Activated CD4-positive, alpha-beta memory T cell treated with anti-CD3 and anti-CD28 coated beads for 36 hours (primary cell): ENCODE measurements at regions not wholly inside any gene's neighbourhood (a gene's known extent, or its start where the extent isn't known, plus 50 kb on each side); places are given as distances from the start of the nearest gene placed in this dataset.
"Not testable (repeated sequence)": the region's sequence is repeated elsewhere in the genome, so short reads cannot be mapped to it uniquely, and the experiment has no call there.

Experiments used
- CTCF ChIA-PET: fragments of 350-600 bp; sonication (Branson Sonifier 250); formaldehyde crosslinking; loops from one replicate; lab custom pipeline; 2021; ENCODE audit warnings: antibody characterized with exemption, inconsistent platforms; lab: Charles Lee
- POLR2A ChIA-PET: fragments of 350-600 bp; sonication (Branson Sonifier 250); formaldehyde crosslinking; loops from one replicate; lab custom pipeline; 2021; ENCODE audit warnings: antibody characterized with exemption; lab: Charles Lee
- DNase-seq: peaks from one replicate; pipeline ENCODE4 v3.0.0-alpha.2; 2020
- H3K27ac Mint-ChIP-seq: one replicate; pipeline ENCODE4 v1.8.0; 2021; ENCODE audit warnings: mixed read lengths
- H3K27me3 Mint-ChIP-seq: one replicate; pipeline ENCODE4 v1.8.0; 2021; ENCODE audit warnings: mixed read lengths
- H3K36me3 Mint-ChIP-seq: one replicate; pipeline ENCODE4 v1.8.0; 2021; ENCODE audit warnings: mixed read lengths
- H3K4me1 Mint-ChIP-seq: one replicate; pipeline ENCODE4 v1.8.0; 2021; ENCODE audit warnings: low read depth, mixed read lengths
- H3K4me3 Mint-ChIP-seq: one replicate; pipeline ENCODE4 v1.8.0; 2021; ENCODE audit warnings: mild to moderate bottlenecking, mixed read lengths
- H3K9me3 Mint-ChIP-seq: one replicate; pipeline ENCODE4 v1.8.0; 2021; ENCODE audit warnings: mixed read lengths
- intact Hi-C: fragments of 100-400 bp; cut with micrococcal nuclease; formaldehyde crosslinking; loops from one replicate; pipeline ENCODE4 v1.15.1; 2023

DNA sequence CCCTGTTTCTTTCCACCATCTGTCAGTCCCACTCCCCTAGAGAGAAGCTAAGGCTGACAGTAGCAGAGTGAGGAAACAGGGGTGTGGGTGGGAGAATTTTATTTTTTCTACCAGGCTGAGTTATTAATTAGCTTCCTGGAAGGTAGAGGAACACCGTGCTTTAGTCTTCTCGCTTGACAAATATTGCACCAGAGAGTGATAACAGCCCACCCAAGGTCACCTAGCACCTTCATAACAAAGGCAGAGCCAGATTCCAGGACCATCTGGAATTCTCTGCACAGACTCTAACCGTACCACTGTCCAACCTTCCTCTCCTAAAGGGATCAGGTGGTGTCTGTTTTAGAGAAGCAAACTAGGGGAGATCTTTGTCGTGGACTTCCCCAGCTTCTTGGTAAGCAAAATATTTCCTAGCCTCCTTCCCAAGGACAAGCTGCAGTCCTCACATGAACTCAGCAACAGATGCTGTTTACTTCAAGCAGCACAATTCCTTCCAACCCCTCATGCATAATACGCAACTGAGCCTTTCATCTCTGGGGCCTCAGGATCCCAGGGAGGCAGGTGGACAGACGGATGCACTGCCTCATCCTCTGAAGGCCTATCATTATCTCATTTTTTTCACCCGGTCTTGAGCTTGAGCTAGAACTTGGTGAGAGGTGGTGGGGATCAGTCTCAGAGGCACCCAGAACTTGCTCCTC is 308.7 kb upstream of the BRINP1 start:
- Mint-ChIP-seq H3K27me3 (no peaks in the 10 kb centered on the region), H3K27ac (no peak overlapping the region), H3K36me3 (no peaks in the 10 kb centered on the region), H3K9me3 (no peaks in the 10 kb centered on the region), H3K4me3 (no peak overlapping the region), H3K4me1 (no peaks in the 10 kb centered on the region)
- intact Hi-C loops: no loop called here
- POLR2A ChIA-PET: no interaction called here
- DNase-seq: no peak
- CTCF ChIA-PET: no interaction called here

DNA sequence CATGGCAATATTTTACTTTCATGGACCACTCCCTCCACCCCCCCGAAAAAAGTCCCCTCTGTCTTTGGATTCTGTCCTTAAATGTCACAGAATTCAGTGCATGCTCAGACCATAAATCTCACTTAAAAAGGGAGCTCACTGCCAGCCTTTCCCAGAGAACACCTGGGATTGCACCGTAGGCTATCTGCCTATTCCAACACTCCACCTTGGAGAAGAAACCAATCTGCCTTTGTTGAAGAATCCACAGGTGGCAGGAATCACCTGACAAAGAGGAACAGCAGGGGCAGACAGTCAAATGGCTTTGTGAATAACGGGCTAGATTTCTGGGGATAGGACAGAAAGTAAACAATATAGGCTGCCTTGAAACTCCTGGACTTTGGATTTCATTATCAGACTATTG is 306.7 kb upstream of the BRINP1 start:
- no peaks in the 10 kb centered on the region for H3K36me3 Mint-ChIP-seq

DNA sequence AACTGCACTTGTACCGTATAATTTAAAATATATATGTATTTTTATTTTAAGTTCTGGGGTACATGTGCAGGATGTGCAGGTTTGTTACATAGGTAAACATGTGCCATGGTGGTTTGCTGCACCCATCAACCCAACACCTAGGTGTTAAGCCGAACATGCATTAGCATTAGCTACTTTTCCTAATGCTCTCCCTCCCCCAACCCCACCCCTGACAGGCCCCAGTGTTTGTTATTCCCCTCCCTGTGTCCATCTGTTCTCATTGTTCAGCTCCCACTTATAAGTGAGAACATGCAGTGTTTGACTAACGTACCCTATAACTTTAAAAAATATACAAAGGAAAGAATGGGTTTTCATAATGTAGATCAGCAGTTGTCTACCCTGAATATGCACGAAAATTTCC is 303.5 kb upstream of the BRINP1 start:
- DNase-seq, H3K27ac Mint-ChIP-seq, POLR2A ChIA-PET, H3K9me3 Mint-ChIP-seq, H3K4me1 Mint-ChIP-seq, H3K36me3 Mint-ChIP-seq, H3K27me3 Mint-ChIP-seq, H3K4me3 Mint-ChIP-seq, CTCF ChIA-PET, intact Hi-C loops: not testable (repeated sequence)

More for the DNA sequence above, 306.7 kb upstream of the BRINP1 start:
- ChIA-PET POLR2A (no interaction called here), CTCF (no interaction called here)
- DNase-seq: no peak
- Mint-ChIP-seq H3K4me3 (no peak overlapping the region), H3K9me3 (no peaks in the 10 kb centered on the region), H3K4me1 (no peaks in the 10 kb centered on the region), H3K27ac (no peak overlapping the region), H3K27me3 (no peaks in the 10 kb centered on the region)
- intact Hi-C loops: no loop called here

DNA sequence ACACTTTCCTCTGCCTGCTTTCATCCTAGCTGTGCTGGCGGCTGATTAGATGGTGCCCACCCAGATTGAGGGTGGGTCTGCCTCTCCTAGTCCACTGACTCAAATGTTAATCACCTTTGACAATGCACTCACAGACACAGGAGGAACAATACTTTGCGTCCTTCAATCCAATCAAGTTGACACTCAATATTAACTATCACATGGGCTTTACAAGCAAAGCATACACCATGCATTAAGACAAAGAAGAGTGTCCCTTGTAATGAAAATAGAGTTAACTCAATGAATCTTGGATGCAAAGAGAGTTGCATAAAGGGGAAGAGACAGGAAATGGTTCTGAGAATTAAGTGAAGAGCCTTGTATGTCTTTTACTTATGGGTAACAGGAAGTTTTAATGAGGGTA is 298.7 kb upstream of the BRINP1 start:
- ChIA-PET POLR2A (no interaction called here), CTCF (no interaction called here)

DNA sequence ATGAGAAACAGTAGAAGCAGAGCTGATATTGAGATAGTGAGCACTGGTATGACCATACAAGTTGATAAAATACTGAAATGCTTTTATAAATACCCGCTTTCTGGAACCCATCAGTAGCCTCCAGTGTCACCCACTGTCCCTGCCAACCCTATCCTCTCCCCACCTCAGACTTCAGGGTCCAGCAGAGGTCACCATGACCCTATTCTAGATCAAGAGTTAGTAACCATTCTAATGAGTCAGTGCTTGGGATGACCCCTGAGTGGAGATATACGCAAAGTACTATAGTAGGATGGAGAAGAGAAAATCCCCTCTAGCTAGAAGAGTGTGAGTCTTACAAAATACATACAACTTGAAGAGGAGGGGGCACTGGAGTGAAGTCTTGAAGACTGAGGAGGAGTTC is 297.9 kb upstream of the BRINP1 start:
- CTCF ChIA-PET: no interaction called here
- DNase-seq: no peak
- H3K4me1 Mint-ChIP-seq: no peaks in the 10 kb centered on the region
- POLR2A ChIA-PET: no interaction called here
- H3K36me3 Mint-ChIP-seq: no peaks in the 10 kb centered on the region
- H3K27me3 Mint-ChIP-seq: no peaks in the 10 kb centered on the region
- H3K4me3 Mint-ChIP-seq: no peak overlapping the region
- H3K9me3 Mint-ChIP-seq: no peaks in the 10 kb centered on the region
- intact Hi-C loops: no loop called here
- H3K27ac Mint-ChIP-seq: no peak overlapping the region

More for the DNA sequence above, 298.7 kb upstream of the BRINP1 start:
- H3K4me3 Mint-ChIP-seq: no peak overlapping the region
- no peaks in the 10 kb centered on the region for H3K9me3 Mint-ChIP-seq
- intact Hi-C loops: no loop called here
- no peaks in the 10 kb centered on the region for H3K4me1 Mint-ChIP-seq
- no peaks in the 10 kb centered on the region for H3K36me3 Mint-ChIP-seq
- H3K27me3 Mint-ChIP-seq: no peaks in the 10 kb centered on the region
- DNase-seq: no peak
- H3K27ac Mint-ChIP-seq: no peak overlapping the region

DNA sequence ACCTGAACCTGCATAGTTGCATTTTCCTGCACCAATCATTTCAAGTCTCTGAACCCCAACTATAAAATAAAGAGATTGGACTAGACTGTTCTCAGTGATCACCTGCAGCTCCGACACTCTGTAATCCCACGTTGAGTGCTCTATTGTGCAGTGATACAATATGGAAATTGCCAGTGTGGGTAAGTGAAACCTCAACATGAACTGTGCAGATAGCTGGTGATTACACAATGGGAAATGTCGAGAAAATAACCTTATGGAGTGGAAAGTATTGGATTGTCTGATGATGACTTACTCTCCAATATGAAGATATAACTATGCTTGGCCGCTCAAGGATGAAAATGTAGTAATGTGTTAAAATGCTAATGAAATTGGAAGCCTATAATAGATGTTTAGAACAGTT is 293.1 kb upstream of the BRINP1 start:
- no peak for DNase-seq
- Mint-ChIP-seq H3K27me3 (no peaks in the 10 kb centered on the region), H3K4me1 (no peaks in the 10 kb centered on the region), H3K36me3 (no peaks in the 10 kb centered on the region), H3K9me3 (no peaks in the 10 kb centered on the region), H3K4me3 (no peak overlapping the region), H3K27ac (no peak overlapping the region)
- CTCF ChIA-PET: no interaction called here
- POLR2A ChIA-PET: no interaction called here
- intact Hi-C loops: no loop called here

DNA sequence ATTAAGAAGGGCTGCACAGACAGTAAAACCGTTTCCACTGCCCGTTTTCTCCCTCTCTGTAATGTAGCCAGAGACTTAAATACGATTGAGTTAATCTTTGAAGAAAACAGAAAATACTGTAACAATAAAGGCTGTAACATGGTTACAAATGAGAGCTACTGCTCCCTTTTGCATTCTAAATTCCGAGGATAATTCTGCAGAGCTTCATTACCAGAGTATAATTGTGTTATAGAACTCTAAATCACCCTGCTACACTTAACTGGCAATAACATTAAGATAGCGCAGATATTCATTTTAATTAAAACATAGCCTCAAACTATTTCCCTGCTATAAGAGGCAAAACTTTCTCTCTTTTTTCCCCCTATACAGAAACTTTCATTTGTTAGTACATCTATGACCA is 283.7 kb upstream of the BRINP1 start:
- H3K9me3 Mint-ChIP-seq: no peaks in the 10 kb centered on the region
- H3K4me1 Mint-ChIP-seq: no peaks in the 10 kb centered on the region
- DNase-seq: no peak
- no peaks in the 10 kb centered on the region for H3K36me3 Mint-ChIP-seq
- H3K4me3 Mint-ChIP-seq: no peak overlapping the region
- no peaks in the 10 kb centered on the region for H3K27me3 Mint-ChIP-seq
- ChIA-PET CTCF (no interaction called here), POLR2A (no interaction called here)
- no peak overlapping the region for H3K27ac Mint-ChIP-seq
- intact Hi-C loops: no loop called here

DNA sequence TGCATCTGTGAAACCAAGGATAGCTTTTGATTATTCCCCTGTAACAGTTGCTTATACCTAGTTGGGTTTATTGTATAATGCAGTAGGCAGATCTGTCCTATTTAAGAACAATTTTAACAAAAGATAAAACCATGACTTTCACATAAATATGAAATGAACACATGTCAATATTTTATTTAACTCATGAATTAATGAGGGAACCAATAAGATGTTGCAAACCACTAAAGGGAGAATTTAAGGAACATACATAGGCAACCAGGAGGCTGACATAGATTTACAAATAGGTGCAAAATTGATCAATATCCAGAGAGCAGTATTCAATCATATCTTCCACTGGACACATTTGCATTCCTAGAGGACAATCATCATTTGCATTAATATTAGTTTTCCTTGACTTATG is 280.0 kb upstream of the BRINP1 start:
- Mint-ChIP-seq H3K27me3 (no peaks in the 10 kb centered on the region), H3K4me3 (no peak overlapping the region), H3K36me3 (no peaks in the 10 kb centered on the region), H3K9me3 (peaks cover 3% of the 10 kb centered on the region), H3K27ac (no peak overlapping the region), H3K4me1 (no peaks in the 10 kb centered on the region)
- ChIA-PET CTCF (no interaction called here), POLR2A (no interaction called here)
- no peak for DNase-seq
- intact Hi-C loops: no loop called here

DNA sequence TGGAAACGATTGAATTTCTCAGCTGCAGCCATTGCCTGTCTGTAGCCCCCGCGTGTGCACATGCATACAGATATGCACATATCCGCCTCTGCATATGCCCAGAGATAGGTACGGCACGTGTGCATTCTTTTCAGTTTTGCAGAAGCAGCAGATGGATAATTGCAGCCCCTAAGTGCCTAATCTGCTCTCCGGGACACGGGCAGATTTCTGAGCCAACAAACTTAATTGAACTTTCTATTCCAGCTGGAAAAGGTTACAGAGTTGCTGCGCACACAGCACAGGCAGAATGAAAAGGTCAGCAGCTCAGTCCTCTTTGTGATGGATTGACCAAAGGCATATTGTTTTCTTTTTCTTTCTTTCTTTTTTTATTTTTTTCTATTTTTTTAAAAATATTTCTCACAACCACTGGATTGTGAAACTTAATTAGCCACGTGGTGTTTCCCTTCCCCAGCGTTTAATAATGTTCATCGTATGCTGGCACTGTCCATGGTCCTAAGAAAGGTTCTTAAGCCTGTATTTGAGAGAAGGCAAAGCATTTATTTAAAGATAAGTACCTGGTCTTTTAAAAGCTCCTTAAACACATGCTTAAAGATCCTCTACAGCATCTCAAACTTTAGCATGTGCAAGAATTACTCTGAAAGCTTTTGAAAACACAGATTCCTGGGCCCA is 270.2 kb upstream of the BRINP1 start:
- Mint-ChIP-seq H3K27ac (no peak overlapping the region), H3K27me3 (no peaks in the 10 kb centered on the region), H3K9me3 (peaks cover 6% of the 10 kb centered on the region), H3K36me3 (no peaks in the 10 kb centered on the region), H3K4me3 (no peak overlapping the region), H3K4me1 (no peaks in the 10 kb centered on the region)
- intact Hi-C loops: no loop called here
- no peak for DNase-seq
- CTCF ChIA-PET: no interaction called here
- POLR2A ChIA-PET: no interaction called here

DNA sequence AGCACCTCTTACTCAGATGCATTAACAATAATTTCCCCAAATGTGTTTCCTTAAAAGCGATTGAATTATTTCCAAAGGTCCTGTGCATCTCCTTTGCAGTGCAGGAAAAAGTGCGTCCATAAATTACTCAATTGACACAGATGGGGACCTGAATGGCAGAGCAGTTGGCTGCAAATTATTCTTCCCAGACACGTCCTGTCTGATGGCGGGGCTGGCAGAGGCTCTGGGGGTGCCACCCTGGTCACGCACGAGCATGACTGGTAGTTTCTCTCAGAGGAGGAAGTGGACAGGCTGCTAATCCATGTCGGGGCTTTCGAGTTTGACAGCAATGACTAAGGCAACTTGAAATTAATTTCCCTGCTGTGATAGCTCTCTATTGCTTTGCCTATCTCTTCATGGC is 264.8 kb upstream of the BRINP1 start:
- Mint-ChIP-seq H3K9me3 (peaks cover 6% of the 10 kb centered on the region), H3K36me3 (no peaks in the 10 kb centered on the region), H3K27me3 (no peaks in the 10 kb centered on the region), H3K4me1 (no peaks in the 10 kb centered on the region), H3K27ac (no peak overlapping the region), H3K4me3 (no peak overlapping the region)
- ChIA-PET POLR2A (no interaction called here), CTCF (no interaction called here)
- no peak for DNase-seq
- intact Hi-C loops: no loop called here

DNA sequence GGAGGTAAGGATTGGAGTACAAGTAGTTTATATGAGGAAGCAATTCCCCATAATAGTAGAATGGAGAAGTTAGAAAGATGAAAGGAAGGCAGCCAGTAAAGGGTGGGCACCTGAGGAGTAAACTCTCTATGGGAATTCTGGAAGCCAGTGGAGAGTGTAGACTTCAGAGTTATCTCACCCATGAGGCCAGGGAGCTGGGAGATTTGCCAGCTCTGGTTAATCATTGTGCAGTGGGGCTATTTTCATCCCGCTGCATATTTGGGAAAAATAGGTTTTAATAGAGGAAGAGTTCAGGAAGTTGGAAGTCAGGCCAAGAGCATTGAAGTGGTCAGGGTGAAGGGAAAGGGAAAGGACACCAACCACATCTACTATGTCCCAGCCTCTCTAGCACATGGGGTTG is 242.3 kb upstream of the BRINP1 start:
- Mint-ChIP-seq H3K36me3 (no peaks in the 10 kb centered on the region), H3K9me3 (peaks cover 2% of the 10 kb centered on the region), H3K4me1 (no peaks in the 10 kb centered on the region), H3K4me3 (no peak overlapping the region), H3K27me3 (no peaks in the 10 kb centered on the region), H3K27ac (no peak overlapping the region)
- CTCF ChIA-PET: no interaction called here
- intact Hi-C loops: no loop called here
- POLR2A ChIA-PET: no interaction called here
- no peak for DNase-seq

DNA sequence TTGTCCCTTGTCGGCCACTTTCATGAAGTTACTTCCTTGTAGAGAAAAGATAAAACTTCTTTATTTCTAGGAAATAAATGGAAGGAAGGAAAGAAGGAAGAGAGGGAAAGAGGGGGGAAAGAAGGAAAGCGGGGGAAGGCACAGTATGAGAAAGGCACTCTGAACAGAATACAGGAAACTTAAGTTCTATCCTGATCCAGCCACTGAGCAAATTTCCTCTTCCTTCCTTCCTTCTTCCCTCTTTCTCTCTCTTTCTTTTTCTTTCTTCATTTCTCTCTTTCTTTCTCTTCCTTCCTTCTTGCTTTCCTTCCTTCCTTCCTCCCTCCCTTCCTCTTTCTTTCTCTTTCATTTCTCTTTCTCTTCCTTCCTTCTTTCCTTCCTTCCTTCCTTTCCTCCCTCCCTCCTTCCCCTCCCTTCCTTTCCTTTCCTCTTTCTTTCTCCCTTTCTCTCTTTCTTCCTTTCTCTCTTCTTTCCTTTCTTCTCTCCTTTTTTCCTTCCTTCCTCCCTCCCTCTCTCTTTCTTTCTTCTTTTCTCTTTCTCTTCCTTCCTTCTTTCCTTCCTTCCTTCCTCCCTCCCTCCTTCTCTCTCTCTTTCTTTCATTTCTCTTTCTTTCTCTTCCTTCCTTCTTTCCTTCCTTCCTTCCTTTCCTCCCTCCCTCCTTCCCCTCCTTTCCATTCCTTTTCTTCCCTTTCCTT is 240.2 kb upstream of the BRINP1 start:
- intact Hi-C loops: no loop called here
- H3K4me1 Mint-ChIP-seq: no peaks in the 10 kb centered on the region
- no peaks in the 10 kb centered on the region for H3K36me3 Mint-ChIP-seq
- CTCF ChIA-PET: no interaction called here
- no peak for DNase-seq
- no peak overlapping the region for H3K4me3 Mint-ChIP-seq
- no peak overlapping the region for H3K27ac Mint-ChIP-seq
- no peaks in the 10 kb centered on the region for H3K27me3 Mint-ChIP-seq
- peaks cover 2% of the 10 kb centered on the region for H3K9me3 Mint-ChIP-seq
- POLR2A ChIA-PET: no interaction called here

DNA sequence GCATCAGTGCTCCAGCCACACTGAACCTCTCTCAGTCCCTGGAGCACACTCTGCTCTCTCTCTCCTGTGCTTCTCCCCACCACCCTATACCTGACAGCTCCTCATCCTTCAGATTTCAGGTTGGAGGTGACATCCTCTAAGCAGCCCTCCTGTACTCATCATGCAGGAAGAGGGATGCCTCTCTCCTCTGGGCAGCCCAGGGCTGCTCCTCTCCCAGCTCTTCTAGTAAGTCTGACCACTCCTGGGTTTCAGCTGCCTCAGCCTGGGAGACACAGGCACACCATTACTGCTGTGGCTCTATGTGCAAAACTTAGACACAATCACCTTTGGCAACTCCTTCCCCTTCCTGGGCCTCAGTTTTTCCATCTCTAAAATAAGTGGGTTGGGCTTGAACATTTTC is 232.4 kb upstream of the BRINP1 start:
- no peak overlapping the region for H3K27ac Mint-ChIP-seq
- POLR2A ChIA-PET: no interaction called here
- H3K4me1 Mint-ChIP-seq: no peaks in the 10 kb centered on the region
- no peak overlapping the region for H3K4me3 Mint-ChIP-seq
- H3K36me3 Mint-ChIP-seq: no peaks in the 10 kb centered on the region
- H3K9me3 Mint-ChIP-seq: peaks cover 2% of the 10 kb centered on the region
- CTCF ChIA-PET: no interaction called here
- H3K27me3 Mint-ChIP-seq: no peaks in the 10 kb centered on the region
- DNase-seq: no peak
- intact Hi-C loops: no loop called here
